GM21723 (cell line): ENCODE measurements at regions not wholly inside any gene's neighbourhood (a gene's known extent, or its start where the extent isn't known, plus 50 kb on each side); places are given as distances from the start of the nearest gene placed in this dataset.

Source experiments
- ATAC-seq: cut with Tn5 transposase; IDR thresholded peaks from one replicate; pipeline ENCODE4 v1.9.1; 2021; ENCODE audit warnings: mild to moderate bottlenecking, moderate library complexity; ENCODE audit not compliant: unreplicated experiment

GRCh38 chr18:76203552-76203951 is 291.5 kb downstream of the ZNF516 start:
- ATAC-seq: no peak

- no peak for ATAC-seq
Measured at GRCh38 chr18:76202322-76202721, 292.7 kb downstream of the ZNF516 start.

DNA sequence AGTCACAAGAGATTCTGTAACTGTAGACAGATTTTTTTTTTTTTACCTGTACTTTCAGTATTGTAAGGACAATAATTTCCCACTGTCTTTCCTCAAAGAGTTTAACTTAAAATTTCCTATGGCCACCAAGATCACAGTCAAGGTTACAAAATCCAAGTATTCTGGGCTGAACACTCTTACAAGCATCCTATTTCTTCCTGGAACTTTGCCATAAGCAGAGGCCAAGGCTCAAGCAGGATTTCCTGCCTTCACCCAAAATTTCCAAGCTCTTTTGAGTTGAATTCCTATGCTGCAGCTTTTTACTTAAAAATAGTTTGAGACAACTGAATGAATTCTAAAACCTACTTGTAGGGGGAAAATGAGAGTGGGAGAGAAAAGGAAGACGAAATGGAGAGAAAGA is 299.4 kb downstream of the ZNF516 start:
- no peak for ATAC-seq

GRCh38 chr18:76188097-76188496 is 306.9 kb downstream of the ZNF516 start:
- no peak for ATAC-seq

DNA sequence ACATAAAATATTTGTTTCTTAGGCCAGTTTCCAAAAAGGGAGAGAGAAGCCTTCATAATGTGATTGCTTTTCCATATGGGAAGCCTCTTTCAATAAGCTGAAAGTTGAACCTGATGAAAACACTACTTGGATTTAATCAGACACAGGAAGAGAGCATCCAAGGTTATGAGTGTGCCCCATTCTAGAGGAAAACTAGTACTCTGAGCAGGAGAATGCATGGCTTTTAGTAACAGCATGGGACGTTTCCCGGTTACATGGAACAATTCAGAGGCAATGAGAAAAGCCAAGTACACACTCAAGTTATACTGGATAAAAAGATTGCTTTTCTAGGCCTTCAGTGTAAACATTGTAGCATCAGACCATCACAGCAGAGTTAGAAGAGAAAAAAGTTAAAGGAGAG is 315.8 kb downstream of the ZNF516 start:
- no peak for ATAC-seq

DNA sequence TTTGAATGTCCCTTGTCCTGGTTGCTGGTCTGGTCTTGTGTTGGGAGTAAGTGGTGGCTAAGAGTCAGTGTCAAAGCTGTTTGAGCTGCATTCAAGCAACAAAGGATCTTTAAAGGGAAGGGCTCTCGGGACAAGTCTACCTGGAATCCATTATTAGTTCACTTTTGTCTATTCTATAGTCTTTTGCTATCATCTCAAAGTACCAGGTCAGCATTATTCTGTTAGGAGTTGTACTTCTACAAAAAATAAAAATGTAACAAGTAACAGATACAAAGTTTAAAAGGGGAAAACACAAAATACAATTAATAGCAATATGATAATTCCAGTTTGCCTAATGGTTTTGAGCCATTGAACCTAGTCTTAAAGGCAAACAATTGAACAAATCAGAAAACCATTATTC is 317.9 kb downstream of the ZNF516 start:
- ATAC-seq: no peak

DNA sequence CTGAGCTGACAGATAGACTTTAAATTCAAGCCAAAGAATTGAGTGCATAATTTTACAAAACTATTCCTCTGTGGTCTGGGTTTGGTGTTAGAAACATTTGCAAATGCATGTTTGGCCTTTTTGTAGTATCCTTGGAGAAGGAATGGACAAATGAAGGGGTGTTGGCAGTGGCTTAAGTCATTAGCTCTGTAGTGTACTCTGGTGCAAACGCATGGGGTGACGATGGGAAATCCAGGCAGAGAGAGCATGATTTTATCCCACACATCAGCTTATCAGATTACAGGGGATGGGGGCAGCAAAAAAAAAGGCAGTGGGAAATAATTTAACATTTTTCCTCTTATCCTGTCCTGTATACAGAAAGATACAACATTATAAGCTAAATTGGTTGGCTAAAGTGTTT is 320.6 kb downstream of the ZNF516 start:
- ATAC-seq: no peak

- no peak for ATAC-seq
Measured at GRCh38 chr18:76169733-76170132, 325.3 kb downstream of the ZNF516 start.

- no peak for ATAC-seq
Measured at GRCh38 chr18:76167845-76168621, 327.0 kb downstream of the ZNF516 start.

- ATAC-seq: no peak
Measured at GRCh38 chr18:76167410-76167809, 327.6 kb downstream of the ZNF516 start.

- ATAC-seq: no peak
Measured at GRCh38 chr18:76162886-76163285, 332.2 kb downstream of the ZNF516 start.

- ATAC-seq: no peak
Measured at GRCh38 chr18:76161983-76162382, 333.1 kb downstream of the ZNF516 start.

DNA sequence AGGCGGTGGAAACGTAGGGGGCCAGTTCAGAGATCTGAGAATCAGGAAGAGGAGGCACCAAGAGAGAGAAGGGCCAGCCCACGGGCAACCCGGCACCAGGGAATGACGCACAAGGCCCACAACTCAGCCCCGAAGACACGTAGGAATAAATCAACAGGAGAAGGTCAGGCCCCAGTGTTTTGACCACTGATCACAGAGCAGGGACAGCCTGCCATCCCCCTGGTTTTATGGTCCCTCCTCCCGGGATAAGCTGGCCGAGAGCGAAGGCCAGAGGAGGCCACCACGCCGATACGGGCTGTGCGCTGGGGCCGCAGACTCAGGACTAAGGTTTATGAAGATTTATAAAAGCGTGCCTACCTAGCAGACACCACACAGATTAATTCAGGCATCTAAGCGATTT is 341.4 kb downstream of the ZNF516 start:
- no peak for ATAC-seq

DNA sequence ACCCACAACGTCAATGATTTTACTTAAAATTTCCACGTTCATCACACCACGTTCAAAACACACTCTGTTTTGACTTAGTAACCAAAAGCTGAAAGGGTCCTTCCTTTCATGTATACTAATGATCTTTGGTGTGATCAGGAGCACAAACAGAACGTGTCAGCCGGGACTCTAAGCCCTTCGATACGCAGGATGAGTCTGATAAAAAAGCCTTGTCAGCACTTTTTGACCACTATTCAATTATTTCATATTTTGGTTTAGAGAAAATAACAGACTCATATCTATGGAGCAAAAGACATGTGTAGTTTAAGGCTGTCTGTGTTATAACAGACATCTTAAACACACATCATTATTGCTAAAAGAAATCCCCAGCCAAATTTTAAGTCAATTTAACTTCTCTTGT is 345.3 kb downstream of the ZNF516 start:
- no peak for ATAC-seq

DNA sequence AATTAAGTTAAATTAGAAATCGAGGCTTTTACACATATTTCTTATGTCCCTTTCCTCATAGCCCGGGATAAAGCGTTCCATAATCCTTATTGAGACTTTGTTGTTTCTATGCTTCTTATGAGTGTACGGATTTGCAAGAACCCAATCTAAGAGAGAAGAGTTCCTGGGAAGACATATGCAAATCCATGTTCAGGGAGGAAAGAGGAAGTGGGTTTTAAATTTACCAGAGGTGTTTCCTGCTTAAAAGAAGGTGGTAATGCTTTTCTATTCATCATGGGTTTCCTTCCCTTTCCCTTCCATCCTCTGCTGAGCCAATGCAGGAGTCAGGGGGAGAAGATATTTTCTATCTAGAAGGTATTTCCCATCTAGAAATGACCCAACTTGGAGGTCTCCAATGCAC is 345.8 kb downstream of the ZNF516 start:
- no peak for ATAC-seq

DNA sequence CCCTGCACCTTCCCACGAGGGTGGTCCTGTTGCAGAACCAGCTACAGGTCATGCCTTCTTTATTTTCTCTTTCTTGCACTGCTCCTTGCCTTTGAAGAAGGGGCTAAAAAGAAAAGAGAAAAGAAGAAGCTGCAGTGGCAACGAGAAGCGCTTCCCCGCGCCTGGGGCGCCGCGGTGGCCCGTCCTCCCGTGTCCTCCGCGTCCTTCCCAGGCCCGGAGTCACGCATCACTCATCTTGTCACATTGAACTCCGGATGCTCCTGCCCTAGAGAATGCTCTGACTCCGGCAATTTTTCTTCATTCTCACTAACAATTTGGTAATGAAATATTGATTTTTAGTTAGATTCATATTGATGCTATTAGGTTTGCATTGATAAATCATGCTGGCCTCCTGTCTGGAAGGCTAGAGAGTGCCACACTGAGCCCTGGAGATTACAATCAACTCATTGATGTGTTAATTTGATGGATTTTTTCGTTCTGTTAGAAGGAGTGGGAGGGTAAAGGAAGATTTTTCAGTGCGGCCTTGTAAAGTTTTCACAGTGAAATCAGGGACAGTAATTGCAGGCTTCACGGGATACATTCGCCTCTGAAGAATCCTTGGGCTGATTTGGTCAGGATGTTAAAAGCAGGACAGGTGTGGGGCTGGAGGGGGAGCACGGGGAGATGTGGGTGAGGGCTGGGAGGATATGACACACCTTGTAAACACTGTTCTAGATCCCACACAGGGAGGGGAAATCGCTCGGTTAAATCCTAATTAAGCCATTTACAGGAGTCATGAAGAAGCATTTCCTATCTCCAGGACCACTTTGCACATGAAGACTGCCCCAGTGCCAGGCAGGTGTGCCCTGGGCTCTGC is 349.3 kb downstream of the ZNF516 start:
- ATAC-seq: no peak

DNA sequence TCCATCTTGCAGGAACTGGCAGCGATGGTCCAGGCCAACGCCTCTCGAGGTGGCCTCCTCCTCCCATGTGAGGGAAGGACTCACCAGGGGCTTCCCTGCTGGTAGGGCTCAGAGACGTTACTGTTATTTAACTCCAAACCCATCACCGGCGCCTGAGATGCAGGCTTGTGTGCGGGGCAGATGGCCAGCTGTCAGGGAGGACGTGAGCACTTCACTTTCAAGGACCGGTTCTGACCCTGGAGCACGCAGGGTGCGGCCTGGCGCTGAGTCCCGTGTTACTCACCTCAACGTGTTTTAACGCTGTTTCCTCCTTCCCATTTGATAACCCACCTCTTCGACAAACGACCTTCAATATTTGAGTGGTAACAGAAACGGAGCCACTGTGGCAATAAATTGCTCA is 350.2 kb downstream of the ZNF516 start:
- no peak for ATAC-seq

DNA sequence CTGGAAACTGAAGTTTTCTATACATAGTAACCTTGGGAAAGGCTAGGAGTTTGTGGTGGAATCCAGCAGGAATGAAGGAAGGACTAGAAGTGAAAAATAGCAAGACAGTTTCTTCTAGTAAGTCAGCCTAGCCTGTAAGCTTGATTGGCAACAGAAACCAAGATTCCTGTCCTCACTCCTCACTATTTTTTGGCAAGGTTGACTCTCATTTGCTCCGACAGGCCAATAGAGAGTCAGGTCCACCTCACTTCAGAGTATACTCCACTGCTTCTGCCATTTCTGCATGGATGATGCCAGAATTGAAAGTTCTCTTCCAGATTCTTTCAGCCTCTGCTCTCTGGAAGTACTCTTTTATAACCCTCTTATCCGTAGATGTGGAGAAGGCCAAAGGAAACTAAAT is 352.4 kb downstream of the ZNF516 start:
- ATAC-seq: no peak

- ATAC-seq: no peak
Measured at GRCh38 chr18:76139844-76140243, 355.2 kb downstream of the ZNF516 start.

- ATAC-seq: no peak
Measured at GRCh38 chr18:76137216-76137615, 357.8 kb downstream of the ZNF516 start.

- ATAC-seq: no peak
Measured at GRCh38 chr18:76136701-76137100, 358.3 kb downstream of the ZNF516 start.

DNA sequence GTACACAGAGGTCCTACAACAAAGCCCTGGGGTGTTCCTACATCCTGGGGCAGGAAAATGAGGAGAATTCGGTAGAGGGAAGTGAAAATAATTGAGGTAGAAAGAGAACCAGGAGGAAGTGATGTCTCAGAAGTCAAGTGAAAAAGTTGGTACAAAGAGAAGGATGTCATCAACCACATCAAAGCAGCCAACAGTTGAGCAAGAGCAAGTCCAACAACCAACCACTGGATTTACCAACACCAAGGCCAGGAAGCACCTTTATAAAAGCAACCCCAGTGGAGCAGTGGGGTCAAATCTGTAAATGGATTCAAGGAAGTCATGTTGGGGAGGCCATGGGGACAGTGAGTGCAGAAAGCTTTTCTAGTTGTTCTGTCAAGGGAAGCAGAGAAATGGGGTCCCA is 360.4 kb downstream of the ZNF516 start:
- ATAC-seq: no peak
